ENCODE measurements at regions not wholly inside any gene's neighbourhood (a gene's known extent, or its start where the extent isn't known, plus 50 kb on each side); places are given as distances from the start of the nearest gene placed in this dataset.

DNA sequence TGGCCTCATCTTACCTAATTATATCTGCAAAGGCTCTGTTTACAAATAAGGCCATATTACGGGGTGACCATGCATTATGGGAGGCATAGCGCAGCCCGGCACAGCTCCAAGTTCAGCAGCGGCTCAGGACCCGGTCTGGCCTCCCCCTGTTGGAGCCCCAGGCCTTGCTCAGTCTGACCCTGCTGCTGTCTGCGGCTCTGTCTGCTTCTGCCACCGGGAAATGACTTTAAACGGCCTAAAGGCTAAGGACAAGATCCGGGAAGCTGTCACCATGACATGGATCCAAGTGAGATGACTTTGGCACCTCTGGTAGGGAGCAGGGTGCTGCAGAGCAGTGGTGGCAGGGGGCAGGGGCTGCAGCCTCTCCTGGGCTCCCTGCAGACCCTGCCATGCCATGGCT, 140.6 kb upstream of the GSE1 start:
- Histone ChIP-seq H3K27me3 (no peaks in the 10 kb centered on the region), H3K27ac (peak overlapping the region; percentile 34 to 67 (median 47)), H3K36me3 (no peaks in the 10 kb centered on the region), H3K4me1 (peaks cover 32 to 54% of the 10 kb centered on the region in 2 donors), H3K9me3 (no peaks in the 10 kb centered on the region), H3K4me3 (replicated peaks in 1 of 3) (no peak overlapping the region)
- TF ChIP-seq, protein P1, sequence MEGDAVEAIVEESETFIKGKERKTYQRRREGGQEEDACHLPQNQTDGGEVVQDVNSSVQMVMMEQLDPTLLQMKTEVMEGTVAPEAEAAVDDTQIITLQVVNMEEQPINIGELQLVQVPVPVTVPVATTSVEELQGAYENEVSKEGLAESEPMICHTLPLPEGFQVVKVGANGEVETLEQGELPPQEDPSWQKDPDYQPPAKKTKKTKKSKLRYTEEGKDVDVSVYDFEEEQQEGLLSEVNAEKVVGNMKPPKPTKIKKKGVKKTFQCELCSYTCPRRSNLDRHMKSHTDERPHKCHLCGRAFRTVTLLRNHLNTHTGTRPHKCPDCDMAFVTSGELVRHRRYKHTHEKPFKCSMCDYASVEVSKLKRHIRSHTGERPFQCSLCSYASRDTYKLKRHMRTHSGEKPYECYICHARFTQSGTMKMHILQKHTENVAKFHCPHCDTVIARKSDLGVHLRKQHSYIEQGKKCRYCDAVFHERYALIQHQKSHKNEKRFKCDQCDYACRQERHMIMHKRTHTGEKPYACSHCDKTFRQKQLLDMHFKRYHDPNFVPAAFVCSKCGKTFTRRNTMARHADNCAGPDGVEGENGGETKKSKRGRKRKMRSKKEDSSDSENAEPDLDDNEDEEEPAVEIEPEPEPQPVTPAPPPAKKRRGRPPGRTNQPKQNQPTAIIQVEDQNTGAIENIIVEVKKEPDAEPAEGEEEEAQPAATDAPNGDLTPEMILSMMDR (IDR thresholded peaks at IDR 0.05), result no peak
- no peak for TF ChIP-seq POLR2A (IDR thresholded peaks at IDR 0.05)
- intact Hi-C loops (cut with DNase I), result no loop called here
- 76 to 86% methylated on average over 8 to 9 of the region's 9 CpGs for WGBS, 2 donors
- DNase-seq, result no peak

DNA sequence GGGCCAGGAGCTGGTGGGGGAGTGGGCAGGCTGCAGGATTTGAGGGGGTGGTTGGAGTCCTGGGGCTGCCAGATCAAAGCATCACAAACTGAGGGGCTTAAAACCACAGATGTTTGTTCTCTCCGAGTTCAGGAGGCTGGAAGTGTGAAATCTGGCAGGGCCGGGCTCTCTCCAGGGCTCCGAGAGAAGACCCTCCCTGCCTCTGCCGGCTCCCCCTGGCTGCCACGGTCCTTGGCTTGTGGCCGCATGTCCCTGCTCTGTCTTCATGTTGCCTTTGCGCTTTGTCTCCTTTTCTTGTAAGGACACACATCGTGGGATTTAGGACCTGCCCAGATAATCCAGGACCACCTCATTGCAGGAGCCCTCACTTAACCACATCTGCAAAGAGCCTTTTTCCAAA, 139.8 kb upstream of the GSE1 start:
- intact Hi-C loops (cut with DNase I), result no loop called here
- Histone ChIP-seq H3K27me3 (no peaks in the 10 kb centered on the region), H3K4me3 (replicated peaks in 1 of 3) (no peak overlapping the region), H3K9me3 (no peaks in the 10 kb centered on the region), H3K27ac (no peak overlapping the region), H3K4me1 (peaks cover 32 to 54% of the 10 kb centered on the region in 2 donors), H3K36me3 (no peaks in the 10 kb centered on the region)
- no peak for TF ChIP-seq POLR2A (IDR thresholded peaks at IDR 0.05)
- TF ChIP-seq, protein P1 (IDR thresholded peaks at IDR 0.05), result no peak
- DNase-seq, result no peak
- WGBS, 2 donors, result 87 to 97% methylated on average over 6 to 8 of the region's 8 CpGs

DNA sequence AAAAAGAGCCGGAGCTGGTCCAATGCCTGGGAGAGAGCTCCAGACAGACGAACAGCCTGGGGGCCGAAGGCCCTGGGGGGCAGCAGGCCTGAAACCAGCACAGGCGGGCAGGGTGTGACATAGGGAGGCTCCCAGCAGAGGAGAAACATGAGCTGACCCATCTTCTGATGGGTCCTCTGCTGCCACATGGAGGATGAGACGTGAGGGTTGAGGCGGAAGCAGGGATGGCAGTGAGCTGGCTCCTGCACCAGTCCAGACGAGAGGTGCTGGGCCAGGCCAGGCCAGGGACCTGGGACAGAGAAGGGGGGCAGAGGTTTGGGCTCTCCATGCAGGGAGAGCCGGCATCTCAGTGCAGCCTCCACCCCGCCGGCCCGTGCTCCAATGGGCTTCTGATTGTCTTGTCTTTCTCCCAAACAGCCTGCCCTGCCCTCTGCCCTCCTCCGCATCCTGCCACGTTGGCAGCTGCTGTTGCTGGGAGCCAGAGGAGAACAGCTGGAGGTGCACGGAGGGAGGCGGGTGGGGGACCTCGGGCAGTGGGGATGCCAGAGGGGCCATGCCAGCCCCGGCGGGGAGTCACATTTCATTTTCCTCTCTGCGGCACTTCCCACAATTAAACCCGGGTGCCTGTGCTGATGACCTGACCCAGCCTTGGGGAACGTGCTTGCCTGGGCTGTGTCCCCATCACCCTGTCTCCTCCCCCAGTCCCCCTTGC, 139.1 kb upstream of the GSE1 start:
- peaks cover 32 to 54% of the 10 kb centered on the region in 2 donors for H3K4me1 ChIP-seq
- TF ChIP-seq, protein P1 (IDR thresholded peaks at IDR 0.05), result no peak
- no peak for TF ChIP-seq POLR2A (IDR thresholded peaks at IDR 0.05)
- no peak for DNase-seq
- WGBS, 2 donors, result 79 to 85% methylated on average over 20 to 21 of the region's 21 CpGs
- H3K27me3 ChIP-seq, result no peaks in the 10 kb centered on the region
- H3K9me3 ChIP-seq, result no peaks in the 10 kb centered on the region
- H3K27ac ChIP-seq, result peak overlapping the region in 1 of 3 donors; percentile 79
- no peak overlapping the region for H3K4me3 ChIP-seq (replicated peaks in 1 of 3)
- intact Hi-C loops (cut with DNase I), result no loop called here
- H3K36me3 ChIP-seq, result no peaks in the 10 kb centered on the region

DNA sequence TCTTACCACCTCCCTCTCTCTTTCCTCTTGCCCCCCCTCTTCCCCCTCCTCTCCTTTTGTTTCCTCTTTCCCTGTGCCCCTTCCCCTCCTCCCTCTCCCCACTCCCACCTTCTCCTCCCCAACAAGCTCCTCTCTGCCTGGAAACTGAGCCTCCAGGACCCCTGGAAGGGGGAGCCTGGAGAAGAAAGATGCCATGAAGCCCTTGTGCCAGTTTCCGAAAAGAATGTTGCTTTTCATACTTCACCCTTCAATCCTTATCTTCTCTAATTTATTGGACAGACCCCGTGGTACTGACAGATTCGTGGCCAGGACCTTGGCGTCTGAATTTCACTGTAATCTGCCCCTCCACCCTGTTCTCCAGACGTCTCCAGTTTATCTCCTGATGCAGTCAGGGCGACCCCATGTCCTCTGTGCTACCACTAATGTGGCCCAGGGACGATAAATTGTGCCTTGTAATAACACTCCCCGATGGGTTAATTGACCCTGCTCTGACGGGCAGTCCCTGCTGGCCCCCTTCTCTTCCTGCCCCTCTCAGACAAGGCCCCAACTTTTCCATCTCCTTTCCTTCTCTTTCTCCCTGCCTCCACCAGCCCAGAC, 138.4 kb upstream of the GSE1 start:
- H3K36me3 ChIP-seq, result no peaks in the 10 kb centered on the region
- H3K27ac ChIP-seq, result peak overlapping the region; percentile 75 to 79 (median 75)
- peaks cover 32 to 54% of the 10 kb centered on the region in 2 donors for H3K4me1 ChIP-seq
- intact Hi-C loops (cut with DNase I), result no loop called here
- DNase-seq, result no peak
- no peak overlapping the region for H3K4me3 ChIP-seq (replicated peaks in 1 of 3)
- no peaks in the 10 kb centered on the region for H3K27me3 ChIP-seq
- no peaks in the 10 kb centered on the region for H3K9me3 ChIP-seq
- TF ChIP-seq, protein P1 (IDR thresholded peaks at IDR 0.05), result no peak
- no peak for TF ChIP-seq POLR2A (IDR thresholded peaks at IDR 0.05)
- 70 to 71% methylated on average over 9 of the region's 9 CpGs for WGBS, 2 donors

DNA sequence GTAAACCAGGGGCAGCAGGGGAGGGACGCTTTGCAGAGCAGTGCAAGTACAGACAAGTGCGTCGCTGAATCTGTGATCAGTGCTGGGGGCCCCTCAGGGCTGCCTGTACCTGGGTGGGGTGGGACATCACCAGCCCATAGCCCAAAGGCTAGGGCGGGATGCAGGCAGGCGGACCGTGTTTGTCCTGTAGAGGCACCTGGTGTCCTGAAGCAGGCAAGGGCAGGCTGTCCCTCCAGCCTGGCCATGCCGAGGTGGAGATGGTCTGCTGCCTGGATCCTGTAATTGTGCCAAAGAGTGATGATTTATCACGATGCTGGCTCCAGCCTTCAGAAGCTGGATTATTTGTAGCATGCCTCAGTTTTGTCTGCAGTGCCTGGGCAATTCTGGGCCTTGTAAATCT, 137.9 kb upstream of the GSE1 start:
- TF ChIP-seq, protein P1 (IDR thresholded peaks at IDR 0.05), result no peak
- no peak for TF ChIP-seq POLR2A (IDR thresholded peaks at IDR 0.05)
- intact Hi-C loops (cut with DNase I), result no loop called here
- peak; percentile 70 to 72 for DNase-seq
- Histone ChIP-seq H3K9me3 (no peaks in the 10 kb centered on the region), H3K27ac (peak overlapping the region; percentile 75 to 79 (median 75)), H3K36me3 (no peaks in the 10 kb centered on the region), H3K27me3 (no peaks in the 10 kb centered on the region), H3K4me3 (replicated peaks in 1 of 3) (no peak overlapping the region), H3K4me1 (peaks cover 32 to 51% of the 10 kb centered on the region in 2 donors)
- 43 to 57% methylated on average over 5 to 6 of the region's 8 CpGs for WGBS, 2 donors

Data from thyroid gland (tissue), 4 donors.